OCI-M1 (cell line): ENCODE measurements at regions not wholly inside any gene's neighbourhood (a gene's known extent, or its start where the extent isn't known, plus 50 kb on each side); places are given as distances from the start of the nearest gene placed in this dataset.
"Not testable (repeated sequence)": the region's sequence is repeated elsewhere in the genome, so short reads cannot be mapped to it uniquely, and the experiment has no call there.

Source experiments
- DNase-seq: peaks from one replicate; lab custom pipeline; 2025; lab: John Stamatoyannopoulos, UW

DNA sequence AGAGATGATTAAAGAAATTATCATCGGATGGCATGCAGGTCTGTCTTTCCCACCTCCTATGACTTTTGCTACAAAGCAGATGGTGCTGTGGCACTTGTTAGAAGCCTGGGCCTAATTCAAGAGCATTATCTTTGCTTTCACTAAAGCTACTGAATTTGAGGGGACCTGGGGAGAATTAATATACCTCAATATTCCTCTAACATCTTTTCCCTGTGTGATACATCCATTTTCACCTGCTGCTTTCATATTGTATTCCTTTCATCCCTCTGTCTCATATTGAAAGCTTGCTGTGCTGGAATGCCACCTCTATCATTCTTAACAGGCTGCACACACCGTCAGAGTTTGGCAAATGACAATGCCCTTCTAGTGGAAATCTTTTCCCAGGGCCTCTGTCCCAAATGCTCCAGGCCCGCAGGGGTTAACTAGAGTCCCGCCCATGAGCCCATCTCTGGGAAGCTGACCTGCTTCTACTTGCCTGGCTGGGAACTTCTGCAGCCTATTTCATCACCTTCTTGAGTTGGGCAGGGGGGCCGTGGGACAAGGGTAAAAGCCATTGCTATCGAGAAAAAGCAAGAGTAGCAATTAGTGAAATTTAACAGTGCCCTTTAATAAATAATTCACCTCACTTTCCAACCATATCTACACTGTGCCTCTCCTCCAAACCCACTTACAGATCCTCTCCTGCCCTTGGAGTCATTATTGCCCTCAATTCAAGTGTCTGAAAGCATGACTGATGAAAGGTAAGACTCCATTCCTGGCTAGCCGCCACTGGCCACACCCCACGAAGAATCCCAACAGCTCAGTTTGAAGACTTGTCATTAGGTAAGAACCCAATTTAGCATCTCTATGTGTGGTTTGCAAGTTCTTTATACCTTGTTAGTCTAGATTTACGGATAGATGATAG is 126.7 kb upstream of the BTG1 start:
- no peak for DNase-seq

DNA sequence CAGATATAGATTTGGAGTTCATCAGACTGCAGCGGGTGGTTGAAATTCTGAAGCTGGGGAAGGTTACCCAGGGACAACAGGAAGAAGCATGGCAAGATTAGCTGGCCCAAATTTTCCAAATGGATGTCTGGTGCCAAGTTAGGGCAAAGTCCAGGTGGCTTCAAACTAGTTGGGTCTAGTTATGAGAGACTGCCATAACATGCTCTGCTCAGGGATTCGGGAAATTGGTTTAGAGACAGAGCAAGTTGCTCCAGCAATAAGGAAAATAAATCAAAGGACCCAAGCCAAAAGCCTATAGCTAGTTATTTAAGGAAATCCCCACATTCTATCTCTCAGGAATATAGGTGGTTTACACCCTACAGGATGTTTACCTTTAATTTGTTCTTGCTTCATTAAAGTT is 125.7 kb upstream of the BTG1 start:
- no peak for DNase-seq

DNA sequence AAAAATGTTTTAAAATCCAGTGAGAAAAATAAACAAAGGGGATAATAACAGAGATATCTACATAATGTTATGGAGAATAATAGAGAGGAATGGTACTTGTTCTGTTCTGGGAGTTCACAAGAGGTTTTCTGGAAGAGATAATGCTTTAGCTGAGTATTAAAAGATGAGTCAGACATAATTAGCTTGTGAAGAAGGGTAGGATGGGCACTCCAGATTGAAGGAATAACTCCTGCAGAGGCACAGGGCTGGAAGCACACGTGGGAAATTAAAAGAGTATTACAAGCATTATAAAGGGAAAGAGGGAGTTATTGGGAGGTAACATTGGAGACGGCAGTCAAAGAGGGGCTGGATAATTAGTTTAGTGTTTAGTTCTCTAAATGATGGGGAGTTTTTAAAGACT is 124.9 kb upstream of the BTG1 start:
- no peak for DNase-seq

DNA sequence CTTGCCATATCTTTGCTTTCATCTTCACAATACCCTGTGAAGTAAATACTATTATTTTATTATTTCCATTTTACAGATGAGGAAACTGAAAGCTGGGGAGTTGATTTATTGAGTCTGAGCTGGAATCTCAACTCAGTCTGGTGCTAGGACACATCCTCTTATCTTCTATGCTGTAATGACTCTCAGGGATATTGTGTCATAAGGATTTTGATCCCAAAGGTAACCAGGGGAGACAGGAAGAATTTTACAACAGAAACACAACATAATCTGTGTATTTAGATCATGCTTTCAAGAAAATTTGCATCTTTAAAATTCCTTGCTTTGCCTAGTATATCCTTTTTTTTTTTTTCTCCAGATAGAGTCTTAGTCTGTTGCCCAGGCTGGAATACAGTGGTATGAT is 123.3 kb upstream of the BTG1 start:
- no peak for DNase-seq

DNA sequence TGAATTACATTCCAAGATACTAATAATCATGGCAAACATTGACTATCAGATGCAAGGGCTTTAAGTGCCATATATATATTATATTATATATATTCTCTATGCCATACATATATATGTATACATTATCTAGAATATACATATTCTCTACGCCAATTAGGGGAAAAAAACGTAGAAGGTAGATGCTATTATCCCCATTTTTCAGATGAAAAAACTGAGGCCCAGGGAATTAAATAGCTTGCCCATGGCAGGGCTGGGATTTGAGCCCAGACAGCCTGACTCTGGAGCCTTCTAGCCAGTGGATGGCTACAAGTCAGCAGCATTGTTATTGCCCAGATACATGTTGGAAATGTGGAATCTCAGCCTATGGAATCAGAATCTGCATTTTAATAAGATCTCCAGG is 116.0 kb upstream of the BTG1 start:
- DNase-seq: no peak

DNA sequence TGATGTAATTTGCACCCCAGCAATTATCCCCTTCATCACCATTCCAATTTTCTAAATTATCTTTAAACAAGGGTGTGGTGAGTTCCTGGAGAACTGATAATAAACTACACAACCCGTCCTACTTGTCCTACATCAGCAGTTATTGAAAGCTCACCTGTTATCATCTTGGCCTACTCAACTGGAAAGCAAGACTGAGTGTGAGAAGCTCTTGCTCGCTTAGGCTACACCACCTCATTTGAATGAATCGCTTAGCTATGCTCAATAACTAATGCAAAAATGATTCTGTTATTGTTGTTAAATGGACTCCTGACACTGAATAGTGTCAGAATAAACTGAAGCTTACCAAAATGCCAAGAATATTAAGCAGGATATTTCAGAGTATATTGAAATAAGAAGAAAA is 115.4 kb upstream of the BTG1 start:
- no peak for DNase-seq

DNA sequence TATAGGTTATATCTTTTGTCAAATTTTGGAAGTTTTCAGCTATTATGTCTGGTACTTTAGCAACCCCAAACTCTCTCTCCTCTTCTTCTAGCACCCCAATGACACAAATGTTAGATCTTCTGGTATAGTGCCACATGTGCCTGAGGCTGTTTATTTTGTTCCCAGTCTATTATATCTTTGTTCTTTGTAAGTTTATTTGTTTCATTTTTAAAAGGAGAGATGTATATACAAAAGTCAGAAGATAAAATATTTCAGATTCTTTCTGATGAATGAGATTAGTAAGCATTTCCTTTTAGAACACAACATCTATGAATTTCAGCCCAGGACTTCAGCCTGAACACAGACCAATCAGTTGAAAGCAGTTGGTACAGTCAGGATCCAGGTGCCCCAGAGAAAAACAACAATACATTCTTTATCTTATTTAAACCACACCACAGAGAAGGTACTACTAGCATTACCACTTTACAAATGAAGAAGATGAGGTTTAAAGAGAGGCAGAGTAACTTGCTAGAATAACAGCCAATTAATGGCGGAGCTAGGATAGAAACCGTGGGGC is 114.1 kb upstream of the BTG1 start:
- DNase-seq: no peak

DNA sequence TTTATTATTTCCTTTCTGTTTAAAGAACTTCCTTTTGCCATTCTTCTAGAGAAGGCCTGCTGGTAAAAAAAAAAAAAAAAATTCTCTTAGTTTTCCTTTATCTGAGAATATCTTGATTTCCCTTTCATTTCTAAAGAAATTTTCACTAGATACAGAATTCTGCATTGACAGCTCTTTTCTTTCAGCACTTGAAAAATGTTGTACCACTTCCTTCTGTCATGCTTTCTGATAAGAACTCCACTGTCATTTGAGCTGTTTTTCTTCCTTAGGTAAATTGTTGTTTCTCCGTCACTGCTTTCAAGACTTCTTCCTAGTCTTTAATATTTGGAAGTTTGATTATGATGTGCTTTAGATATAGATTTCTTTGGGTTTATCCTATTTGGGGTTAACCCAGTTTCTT is 113.6 kb upstream of the BTG1 start:
- no peak for DNase-seq

DNA sequence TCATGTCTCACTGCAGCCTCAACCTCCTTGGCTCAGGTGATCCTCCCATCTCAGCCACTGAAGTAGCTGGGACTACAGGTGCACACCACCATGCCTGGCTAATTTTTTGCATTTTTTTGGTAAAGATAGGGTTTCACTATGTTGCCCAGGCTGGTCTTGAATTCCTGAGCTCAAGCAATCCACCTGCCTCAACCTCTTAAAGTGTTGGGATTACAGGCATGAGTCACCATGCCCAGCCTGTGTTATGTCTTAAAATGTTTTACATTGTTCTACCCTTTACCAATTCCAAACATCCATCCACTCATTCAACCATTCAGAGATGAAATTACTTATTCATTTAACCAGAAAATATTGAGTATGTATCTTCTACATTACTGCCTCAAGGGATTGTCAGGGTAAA is 111.6 kb upstream of the BTG1 start:
- DNase-seq: no peak

DNA sequence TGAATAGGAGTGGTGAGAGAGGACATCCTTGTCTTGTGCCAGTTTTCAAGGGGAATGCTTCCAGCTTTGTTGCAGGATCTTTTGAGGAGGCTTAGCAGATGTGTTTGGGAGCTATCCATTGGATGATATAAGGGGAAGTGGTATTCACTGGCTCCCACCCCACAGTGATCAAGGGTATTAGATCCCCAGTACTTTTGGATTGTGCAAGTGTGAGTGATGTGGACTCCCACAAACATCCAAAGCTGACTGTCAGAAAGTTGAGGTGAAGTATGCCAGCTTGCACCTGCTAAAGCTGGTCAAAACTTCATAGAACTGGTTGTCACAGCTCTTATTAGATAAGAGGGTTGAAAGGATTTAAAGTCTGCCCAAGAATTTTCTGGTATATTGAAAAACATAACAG is 110.1 kb upstream of the BTG1 start:
- no peak for DNase-seq

DNA sequence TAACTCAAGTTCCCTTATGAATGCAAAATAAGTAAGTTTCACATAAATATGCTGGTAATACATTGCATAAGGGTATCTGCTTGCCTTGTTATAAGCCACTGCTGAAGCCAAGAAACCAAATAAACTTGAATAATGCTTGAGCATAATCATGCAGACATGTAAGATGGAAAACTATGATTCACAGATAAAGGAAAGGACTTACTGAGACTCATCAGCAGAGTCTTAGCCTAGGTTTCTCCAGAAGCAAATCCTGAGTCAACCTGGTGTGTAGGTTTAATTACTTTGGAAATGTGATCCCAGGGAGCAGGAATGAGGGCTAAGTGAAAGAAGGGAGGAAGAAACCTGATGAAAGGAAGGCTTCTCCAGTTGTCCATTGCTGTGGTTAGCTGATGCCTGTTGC is 107.7 kb upstream of the BTG1 start:
- DNase-seq: no peak

DNA sequence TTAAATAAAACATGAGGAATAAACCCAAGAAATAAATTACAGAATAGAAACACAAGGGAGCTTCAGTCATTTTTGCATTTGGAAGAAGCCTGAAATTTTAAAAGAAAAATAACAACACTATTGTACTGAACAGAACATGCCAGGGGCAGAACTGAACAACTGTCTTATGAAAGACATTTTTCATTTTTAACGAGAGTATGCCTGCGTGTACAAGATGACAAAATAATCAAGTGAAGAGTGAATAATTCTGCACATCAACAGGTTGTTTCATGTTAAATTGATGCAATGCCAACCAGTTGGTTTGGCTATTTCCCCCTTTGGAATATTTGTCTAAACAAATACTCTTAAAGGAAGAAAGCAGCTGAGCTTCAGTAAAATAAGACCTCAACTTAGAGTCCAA is 103.3 kb upstream of the BTG1 start:
- no peak for DNase-seq

DNA sequence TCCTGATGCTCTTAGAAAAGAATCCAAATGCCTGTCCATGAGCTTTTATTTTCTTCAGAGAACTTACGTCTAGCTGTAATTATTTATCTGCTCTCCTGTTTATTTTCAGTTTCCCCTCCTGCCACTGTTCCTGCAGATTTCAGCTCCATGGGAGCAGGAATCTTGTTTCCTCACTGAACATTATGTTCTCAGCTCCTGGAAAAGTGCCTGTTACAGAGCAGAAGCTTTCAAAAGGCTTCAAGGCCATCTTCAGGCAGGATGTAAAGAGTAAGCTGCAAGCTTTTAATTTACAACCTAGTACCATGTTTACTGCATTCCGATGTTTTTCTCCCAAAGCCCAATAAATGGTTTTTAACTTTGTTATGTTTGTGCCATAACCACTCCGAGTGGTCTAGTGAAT is 98.4 kb upstream of the BTG1 start:
- DNase-seq: no peak

DNA sequence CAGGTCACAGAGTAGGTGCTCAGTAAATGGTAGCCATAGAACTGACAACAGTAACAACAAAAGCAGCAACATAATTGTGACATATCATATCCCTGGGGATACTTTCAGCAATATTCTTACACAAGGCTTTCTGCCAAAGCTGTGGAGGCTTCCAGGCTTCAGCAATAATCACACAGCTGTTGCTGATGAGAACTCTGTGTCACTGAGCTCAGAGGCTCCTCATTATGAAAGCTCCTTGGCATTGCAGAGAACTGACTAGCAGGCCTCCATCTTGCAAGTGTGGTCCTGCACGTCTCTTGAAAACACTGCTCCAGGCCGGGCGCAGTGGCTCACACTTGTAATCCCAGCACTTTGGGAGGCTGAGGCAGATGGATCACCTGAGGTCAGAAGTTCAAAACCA is 97.3 kb upstream of the BTG1 start:
- DNase-seq: no peak

DNA sequence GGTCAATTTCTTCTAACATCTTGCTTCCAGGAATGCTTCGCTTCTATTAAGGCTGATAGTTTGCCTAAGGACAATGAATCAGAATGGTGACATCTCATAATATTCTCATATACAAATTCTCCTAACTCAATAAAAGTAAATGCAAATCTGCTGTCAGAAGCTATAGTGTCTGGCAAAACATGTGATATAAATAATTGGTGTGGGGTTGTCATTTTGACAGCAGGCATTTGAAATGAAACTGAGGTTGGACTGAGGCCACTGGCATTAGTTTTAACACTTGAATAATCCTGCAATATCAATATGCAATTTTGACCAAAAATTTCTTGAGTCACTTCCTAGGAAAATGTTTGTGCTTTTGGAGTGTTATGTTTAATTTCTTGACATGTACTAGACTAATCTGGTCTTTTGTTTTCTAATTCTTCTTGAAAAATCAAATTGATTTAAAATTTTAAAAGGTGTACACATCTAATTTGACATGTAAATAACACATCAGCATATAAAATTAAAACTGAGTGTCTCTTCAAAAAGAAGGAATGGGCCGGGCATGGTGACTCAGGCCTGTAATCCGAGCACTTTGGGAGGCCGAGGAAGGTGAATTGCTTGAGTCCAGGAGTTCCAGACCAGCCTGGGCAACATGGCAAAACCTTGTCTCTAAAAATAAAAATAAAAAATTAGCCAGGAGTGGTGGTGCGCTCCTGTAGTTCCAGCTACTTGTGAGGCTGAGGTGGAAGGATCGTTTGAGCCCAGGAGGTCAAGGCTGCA is 92.3 kb upstream of the BTG1 start:
- no peak for DNase-seq

DNA sequence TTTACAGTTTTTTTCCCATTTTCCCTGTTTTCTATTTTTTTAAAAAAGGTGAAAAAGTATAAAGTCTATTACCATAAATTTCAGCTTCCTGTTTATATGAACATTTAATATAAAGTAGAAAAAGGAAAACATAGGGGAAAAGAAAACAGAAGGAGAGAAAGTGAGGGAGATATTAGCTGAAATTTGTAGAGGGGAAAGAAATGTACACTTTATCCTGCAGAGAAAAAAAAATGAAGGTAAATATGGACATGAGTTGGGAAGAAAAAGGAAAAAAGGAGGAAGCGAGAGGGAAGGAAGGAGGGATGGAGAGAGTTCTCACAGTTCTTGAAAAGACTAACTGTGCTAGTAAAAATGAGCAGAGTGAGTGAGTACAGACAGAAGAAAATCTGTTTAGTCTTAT is 91.6 kb upstream of the BTG1 start:
- DNase-seq: no peak

DNA sequence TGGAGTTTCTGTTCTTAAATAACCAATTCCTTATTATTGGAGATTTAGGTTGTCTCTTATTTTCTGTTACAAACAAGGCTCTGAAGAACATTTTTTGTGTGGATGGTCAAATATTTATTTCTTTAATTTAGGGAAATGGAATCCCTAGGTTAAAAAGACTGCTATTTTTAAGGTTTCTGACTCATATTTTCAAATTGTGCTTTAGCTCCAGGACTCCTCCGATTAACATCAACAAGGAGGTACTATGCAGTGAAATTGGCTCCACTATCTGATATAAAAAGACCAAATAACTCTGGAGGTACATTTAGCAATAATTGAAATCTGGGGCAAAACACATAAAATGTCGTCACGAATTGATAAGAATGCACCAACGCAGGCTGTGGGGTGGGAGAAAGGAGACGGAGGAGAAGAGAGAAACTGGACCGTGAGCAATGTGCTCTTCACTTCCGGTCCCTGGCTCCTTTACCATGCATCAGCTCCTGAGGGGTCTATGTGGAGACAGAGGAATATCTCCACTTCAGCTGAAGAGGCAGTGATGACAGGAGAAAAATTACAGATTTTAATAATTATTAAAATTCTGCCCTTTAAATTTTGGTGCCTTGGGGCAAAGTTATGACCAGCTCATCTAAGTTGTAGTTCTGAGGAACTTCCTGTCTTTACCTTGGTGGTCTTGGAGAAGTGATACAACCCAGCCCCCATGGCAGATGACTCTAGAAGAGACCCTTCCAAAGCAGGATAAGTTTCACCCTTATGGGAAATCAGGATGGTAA is 90.2 kb upstream of the BTG1 start:
- no peak for DNase-seq

DNA sequence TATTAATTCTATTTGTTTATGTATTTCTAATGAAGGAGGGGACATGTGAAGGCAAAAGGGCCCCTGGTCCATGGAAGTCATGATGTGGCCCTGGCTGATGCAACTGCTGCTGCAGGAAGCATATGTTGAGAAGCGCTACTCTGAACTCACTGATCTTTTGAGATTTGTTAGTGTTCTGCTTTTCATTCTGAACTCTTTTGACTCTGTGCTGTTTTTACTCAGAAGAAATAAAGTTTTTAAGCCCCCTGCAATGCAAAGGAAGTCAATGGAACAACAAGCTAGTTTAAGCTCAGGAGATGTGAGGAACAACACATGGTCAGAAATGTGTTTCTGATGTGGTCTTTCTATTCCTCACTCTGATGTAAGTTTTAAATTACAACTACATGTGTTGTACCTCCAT is 88.9 kb upstream of the BTG1 start:
- DNase-seq: no peak

DNA sequence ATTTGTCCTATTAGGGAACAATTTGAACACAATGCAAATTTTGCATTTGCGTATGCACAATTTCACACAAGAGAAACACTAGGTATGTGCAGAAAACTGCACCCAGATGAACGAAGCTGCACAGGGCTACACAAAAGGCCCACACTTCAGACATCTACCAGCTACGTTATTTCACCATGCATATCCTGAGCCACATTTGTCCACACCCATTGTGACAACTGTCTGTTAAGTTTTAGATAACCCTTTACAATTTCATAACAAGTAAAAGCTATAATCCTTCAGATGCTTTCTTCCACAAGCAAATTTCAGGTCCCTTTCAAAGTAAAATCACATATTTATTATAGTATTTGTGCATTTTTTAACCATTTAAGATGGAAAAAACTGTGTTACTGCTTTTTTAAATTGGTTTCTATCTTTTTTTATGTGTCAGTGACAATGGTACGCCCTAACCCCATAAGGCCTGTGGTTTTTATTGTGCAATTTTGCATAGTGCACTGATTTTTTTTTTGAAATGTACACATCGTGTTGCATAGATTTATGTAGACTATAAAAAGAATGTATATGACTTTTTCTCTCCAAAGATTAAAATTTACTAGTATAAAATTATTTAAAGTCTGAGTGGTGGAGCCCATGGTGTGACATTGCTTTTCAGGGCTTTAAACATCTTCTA is 87.8 kb upstream of the BTG1 start:
- DNase-seq: peak; percentile 24

DNA sequence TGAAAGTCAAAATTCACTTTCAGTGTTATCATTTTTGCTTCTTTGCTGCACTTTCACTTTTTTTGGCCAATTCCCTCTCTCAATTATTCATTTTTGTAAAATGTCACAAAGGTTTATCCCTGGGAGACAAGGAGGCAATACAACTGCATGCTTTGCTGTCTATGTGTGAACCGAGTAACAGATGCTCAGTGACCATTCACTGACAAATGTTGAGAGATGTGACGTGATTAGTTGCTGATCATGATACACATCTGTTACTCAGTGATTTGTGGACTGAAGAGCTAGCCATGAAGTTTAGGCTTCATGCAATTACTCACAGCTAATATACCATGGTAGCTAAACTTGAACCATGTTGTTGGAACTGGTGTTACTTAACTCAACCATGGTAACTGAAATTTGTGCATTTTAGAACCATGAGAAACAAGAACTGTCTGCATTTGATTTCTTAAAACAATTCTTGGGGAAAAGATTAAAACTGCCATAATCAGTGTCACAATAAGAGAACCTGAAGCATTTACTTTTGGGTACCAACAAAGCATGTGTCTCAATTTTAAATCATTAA is 86.8 kb upstream of the BTG1 start:
- DNase-seq: not testable (repeated sequence)

DNA sequence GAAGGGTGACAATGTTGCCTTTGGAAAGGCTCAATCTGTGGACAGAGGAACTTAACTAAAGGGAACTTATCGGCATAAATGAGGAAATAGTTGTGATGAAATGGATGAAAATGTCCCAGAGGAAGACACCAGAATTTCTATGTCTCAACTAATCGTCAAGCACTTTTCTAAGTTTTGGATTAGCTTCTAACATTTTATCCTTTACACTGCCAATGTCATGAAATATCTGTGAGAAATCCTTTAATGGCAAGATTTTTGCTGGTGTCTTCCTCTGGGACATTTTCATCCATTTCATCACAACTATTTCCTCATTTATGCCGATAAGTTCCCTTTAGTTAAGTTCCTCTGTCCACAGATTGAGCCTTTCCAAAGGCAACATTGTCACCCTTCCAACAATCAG is 86.3 kb upstream of the BTG1 start:
- DNase-seq: not testable (repeated sequence)

DNA sequence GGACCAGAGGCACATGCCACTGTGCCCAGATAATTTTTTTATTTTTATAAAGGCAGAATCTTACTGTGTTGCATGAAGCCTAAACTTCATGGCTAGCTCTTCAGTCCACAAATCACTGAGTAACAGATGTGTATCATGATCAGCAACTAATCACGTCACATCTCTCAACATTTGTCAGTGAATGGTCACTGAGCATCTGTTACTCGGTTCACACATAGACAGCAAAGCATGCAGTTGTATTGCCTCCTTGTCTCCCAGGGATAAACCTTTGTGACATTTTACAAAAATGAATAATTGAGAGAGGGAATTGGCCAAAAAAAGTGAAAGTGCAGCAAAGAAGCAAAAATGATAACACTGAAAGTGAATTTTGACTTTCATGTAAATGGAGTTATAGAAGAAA is 85.9 kb upstream of the BTG1 start:
- DNase-seq: not testable (repeated sequence)
